Hepatocyte (in vitro differentiated cells): ENCODE measurements at regions not wholly inside any gene's neighbourhood (a gene's known extent, or its start where the extent isn't known, plus 50 kb on each side); places are given as distances from the start of the nearest gene placed in this dataset.

Experiments used
- CTCF ChIP-seq: fragments of 200-600 bp; sonication (generic); IDR thresholded peaks from 2 replicates; pipeline ENCODE4 v1.5.1; 2016; ENCODE audit warnings: antibody characterized with exemption, mild to moderate bottlenecking; ENCODE audit not compliant: poor library complexity
- EZH2 ChIP-seq: fragments of 200-600 bp; sonication (generic); IDR thresholded peaks from 2 replicates; pipeline ENCODE4 v1.6.1; 2016; ENCODE audit warnings: antibody characterized with exemption, mild to moderate bottlenecking, borderline replicate concordance
- EZH2phosphoT487 ChIP-seq: fragments of 200-600 bp; sonication (generic); IDR thresholded peaks from one replicate; pipeline ENCODE4 v1.6.1; 2018; ENCODE audit warnings: antibody characterized with exemption, mild to moderate bottlenecking, low read depth, moderate library complexity; ENCODE audit not compliant: unreplicated experiment, severe bottlenecking

GRCh38 chr13:21970172-21970571 is 299.3 kb downstream of the FGF9 start:
- TF ChIP-seq CTCF (no peak), EZH2 (no peak), EZH2phosphoT487 (no peak)
